GM21717 (cell line): ENCODE measurements at regions not wholly inside any gene's neighbourhood (a gene's known extent, or its start where the extent isn't known, plus 50 kb on each side); places are given as distances from the start of the nearest gene placed in this dataset.

ENCODE experiments used
- ATAC-seq: cut with Tn5 transposase; IDR thresholded peaks from one replicate; pipeline ENCODE4 v1.9.1; 2021; ENCODE audit warnings: mild to moderate bottlenecking, moderate library complexity; ENCODE audit not compliant: unreplicated experiment

- ATAC-seq: no peak
Measured at GRCh38 chr6:45714006-45714730, 301.5 kb downstream of the CLIC5 start.
